WTC11 (cell line): ENCODE measurements at regions not wholly inside any gene's neighbourhood (a gene's known extent, or its start where the extent isn't known, plus 50 kb on each side); places are given as distances from the start of the nearest gene placed in this dataset.

Source experiments
- ATF2 ChIP-seq: sonication (generic); formaldehyde crosslinking; IDR thresholded peaks from 2 replicates; pipeline ENCODE4 v1.8.1; 2022; ENCODE audit warnings: low read depth, missing genetic modification reagents, borderline replicate concordance
- CTCF ChIP-seq: fragments of 200-600 bp; IDR thresholded peaks from 2 replicates; pipeline ENCODE4 v1.8.0; 2022; ENCODE audit warnings: antibody characterized with exemption
- ETV6 ChIP-seq: sonication (generic); formaldehyde crosslinking; IDR thresholded peaks from 2 replicates; pipeline ENCODE4 v1.8.1; 2022; ENCODE audit warnings: mild to moderate bottlenecking, missing genetic modification reagents
- GABPB1 ChIP-seq: sonication (generic); formaldehyde crosslinking; IDR thresholded peaks from 2 replicates; pipeline ENCODE4 v1.8.1; 2023; ENCODE audit warnings: mild to moderate bottlenecking, missing genetic modification reagents
- MAX ChIP-seq: sonication (generic); formaldehyde crosslinking; IDR thresholded peaks from 2 replicates; pipeline ENCODE4 v1.8.0; 2022; ENCODE audit warnings: mild to moderate bottlenecking, missing genetic modification reagents

GRCh38 chr9:22718653-22719052 lies 272.0 kb downstream of the DMRTA1 start:
- no peak for TF ChIP-seq CTCF
- TF ChIP-seq ETV6 (CRISPR knock-in tag), result no peak
- no peak for TF ChIP-seq MAX
- TF ChIP-seq GABPB1, result no peak
- TF ChIP-seq ATF2 (CRISPR knock-in tag), result no peak
